ENCODE measurements at regions not wholly inside any gene's neighbourhood (a gene's known extent, or its start where the extent isn't known, plus 50 kb on each side); places are given as distances from the start of the nearest gene placed in this dataset.

DNA sequence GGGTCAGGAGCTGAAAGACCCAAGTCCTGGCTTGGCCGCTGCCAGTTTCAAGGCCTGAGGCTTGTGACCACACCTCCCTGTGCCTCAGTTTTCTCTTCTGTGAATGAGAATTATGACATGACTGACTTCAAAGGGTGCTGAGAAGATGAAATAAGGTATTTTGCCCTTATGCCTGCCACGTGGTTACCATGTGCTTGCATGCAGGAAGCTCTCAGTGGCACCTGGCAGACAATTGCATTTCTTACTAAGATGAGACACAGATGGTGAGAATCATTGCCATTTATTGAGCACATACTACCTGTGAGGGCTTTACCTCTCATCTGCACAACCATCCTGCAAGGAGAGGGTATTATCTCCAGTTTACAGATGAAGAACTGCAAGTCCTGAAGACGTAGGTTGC lies 69.8 kb downstream of the MRM1 start:
- Histone ChIP-seq H3K4me3 (no peak overlapping the region), H3K27ac (no peak overlapping the region), H3K9me3 (no peaks in the 10 kb centered on the region), H3K36me3 (no peaks in the 10 kb centered on the region), H3K27me3 (no peaks in the 10 kb centered on the region), H3K4me1 (no peaks in the 10 kb centered on the region)
- DNase-seq = no peak
- intact Hi-C loops (cut with DNase I) = no loop called here
- WGBS (ENCODE audit: insufficient coverage, low coverage, low lambda C conversion rate, missing lambda C conversion rate) = 82% methylated on average over 2 of the region's 3 CpGs
- TF ChIP-seq POLR2A (IDR thresholded peaks at IDR 0.05) = no peak
- TF ChIP-seq, protein P1, sequence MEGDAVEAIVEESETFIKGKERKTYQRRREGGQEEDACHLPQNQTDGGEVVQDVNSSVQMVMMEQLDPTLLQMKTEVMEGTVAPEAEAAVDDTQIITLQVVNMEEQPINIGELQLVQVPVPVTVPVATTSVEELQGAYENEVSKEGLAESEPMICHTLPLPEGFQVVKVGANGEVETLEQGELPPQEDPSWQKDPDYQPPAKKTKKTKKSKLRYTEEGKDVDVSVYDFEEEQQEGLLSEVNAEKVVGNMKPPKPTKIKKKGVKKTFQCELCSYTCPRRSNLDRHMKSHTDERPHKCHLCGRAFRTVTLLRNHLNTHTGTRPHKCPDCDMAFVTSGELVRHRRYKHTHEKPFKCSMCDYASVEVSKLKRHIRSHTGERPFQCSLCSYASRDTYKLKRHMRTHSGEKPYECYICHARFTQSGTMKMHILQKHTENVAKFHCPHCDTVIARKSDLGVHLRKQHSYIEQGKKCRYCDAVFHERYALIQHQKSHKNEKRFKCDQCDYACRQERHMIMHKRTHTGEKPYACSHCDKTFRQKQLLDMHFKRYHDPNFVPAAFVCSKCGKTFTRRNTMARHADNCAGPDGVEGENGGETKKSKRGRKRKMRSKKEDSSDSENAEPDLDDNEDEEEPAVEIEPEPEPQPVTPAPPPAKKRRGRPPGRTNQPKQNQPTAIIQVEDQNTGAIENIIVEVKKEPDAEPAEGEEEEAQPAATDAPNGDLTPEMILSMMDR (IDR thresholded peaks at IDR 0.05) = no peak
- no peak for ATAC-seq

DNA sequence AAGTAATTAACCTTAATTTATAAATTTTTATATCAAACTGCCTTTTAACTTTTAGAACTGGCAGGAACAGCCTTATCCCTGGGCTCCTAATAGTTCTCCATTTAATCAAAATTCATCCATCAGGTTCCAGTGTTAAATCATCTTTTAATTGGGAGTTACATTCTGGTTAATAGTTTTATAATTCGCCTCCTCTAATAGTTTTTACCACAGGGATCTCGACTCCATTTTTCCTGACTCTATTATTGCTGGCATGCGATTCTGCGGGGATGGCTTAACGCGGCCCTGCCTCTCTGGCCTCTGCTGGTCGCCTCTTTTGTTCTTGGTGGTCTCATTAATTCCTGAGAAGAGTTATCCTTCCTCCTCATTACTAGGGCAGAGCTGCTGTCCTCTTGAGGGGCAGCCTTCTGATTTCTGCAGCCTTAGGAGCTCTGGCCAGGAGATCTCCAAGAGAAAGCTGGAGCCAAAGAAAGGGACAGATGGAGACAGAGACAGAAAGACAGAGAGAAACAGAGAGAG lies 71.1 kb downstream of the MRM1 start:
- TF ChIP-seq, protein P1 (IDR thresholded peaks at IDR 0.05) = no peak
- no peak for TF ChIP-seq POLR2A (IDR thresholded peaks at IDR 0.05)
- no peaks in the 10 kb centered on the region for H3K27me3 ChIP-seq
- H3K9me3 ChIP-seq = no peaks in the 10 kb centered on the region
- ATAC-seq = no peak
- 76% methylated on average over 6 of the region's 7 CpGs for WGBS (ENCODE audit: insufficient coverage, low coverage, low lambda C conversion rate, missing lambda C conversion rate)
- intact Hi-C loops (cut with DNase I) = no loop called here
- no peak for DNase-seq
- no peak overlapping the region for H3K27ac ChIP-seq
- no peaks in the 10 kb centered on the region for H3K36me3 ChIP-seq
- no peaks in the 10 kb centered on the region for H3K4me1 ChIP-seq
- H3K4me3 ChIP-seq = no peak overlapping the region

DNA sequence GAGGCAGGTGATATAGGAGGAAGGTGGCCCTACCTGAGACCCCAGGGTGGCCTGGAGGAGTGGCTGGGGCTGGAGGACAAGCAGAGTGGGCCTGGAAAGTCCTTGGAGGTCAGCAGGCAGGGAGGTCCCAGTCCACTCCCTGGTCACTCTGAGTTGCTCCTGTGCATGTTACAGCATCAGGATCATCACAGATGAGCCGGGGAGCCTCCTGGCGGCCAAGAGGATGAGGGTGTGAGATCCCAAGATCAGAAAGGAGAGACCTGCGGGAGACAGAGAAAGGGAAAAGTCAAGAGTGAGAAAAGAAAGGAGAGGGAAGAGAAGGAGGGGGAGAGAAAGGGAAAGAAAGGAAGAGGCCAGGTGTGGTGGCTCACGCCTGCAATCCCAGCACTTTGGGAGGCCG lies 71.7 kb downstream of the MRM1 start:
- H3K27ac ChIP-seq = no peak overlapping the region
- no peak for TF ChIP-seq POLR2A (IDR thresholded peaks at IDR 0.05)
- TF ChIP-seq, protein P1 (IDR thresholded peaks at IDR 0.05) = no peak
- H3K9me3 ChIP-seq = no peaks in the 10 kb centered on the region
- intact Hi-C loops (cut with DNase I) = no loop called here
- no peaks in the 10 kb centered on the region for H3K36me3 ChIP-seq
- no peaks in the 10 kb centered on the region for H3K4me1 ChIP-seq
- no peak overlapping the region for H3K4me3 ChIP-seq
- 77% methylated on average over 3 of the region's 5 CpGs for WGBS (ENCODE audit: insufficient coverage, low coverage, low lambda C conversion rate, missing lambda C conversion rate)
- DNase-seq (no peak), ATAC-seq (no peak)
- H3K27me3 ChIP-seq = no peaks in the 10 kb centered on the region

DNA sequence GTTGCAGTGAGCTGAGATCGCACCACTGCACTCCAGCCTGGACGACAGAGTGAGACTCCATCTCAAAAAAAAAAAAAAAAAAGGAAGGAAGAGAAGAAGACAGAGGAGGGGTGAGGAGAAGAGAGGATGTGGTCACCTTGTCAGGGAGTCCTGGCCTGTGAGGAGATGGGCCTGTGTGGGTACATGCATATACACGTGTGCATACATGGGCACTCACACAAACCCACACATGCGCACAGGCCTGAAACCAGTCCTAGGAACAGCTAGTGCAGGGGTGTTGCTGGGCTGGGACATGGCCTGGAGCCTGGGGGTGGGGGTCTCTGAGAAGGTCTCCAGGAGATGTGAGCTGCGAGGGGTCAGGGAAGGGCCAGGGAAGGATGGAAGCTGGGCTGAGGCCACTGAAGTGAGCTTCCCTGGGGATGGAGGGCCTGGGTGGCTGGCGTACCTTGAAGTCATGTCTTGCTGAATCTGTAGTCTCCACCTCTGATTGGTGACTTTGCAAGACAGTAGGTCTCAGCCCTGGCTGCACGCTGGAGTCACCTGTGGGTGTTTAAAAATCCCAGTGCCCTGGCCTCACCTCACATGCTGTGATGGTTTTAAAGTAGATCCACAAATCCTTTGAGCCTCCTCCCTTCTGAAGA lies 72.4 kb downstream of the MRM1 start:
- intact Hi-C loops (cut with DNase I) = no loop called here
- no peaks in the 10 kb centered on the region for H3K36me3 ChIP-seq
- no peak for DNase-seq
- no peak for TF ChIP-seq POLR2A (IDR thresholded peaks at IDR 0.05)
- TF ChIP-seq, protein P1 (IDR thresholded peaks at IDR 0.05) = no peak
- no peaks in the 10 kb centered on the region for H3K9me3 ChIP-seq
- H3K27ac ChIP-seq = no peak overlapping the region
- no peak overlapping the region for H3K4me3 ChIP-seq
- no peaks in the 10 kb centered on the region for H3K4me1 ChIP-seq
- 72% methylated on average over 3 of the region's 7 CpGs for WGBS (ENCODE audit: insufficient coverage, low coverage, low lambda C conversion rate, missing lambda C conversion rate)
- peak in 1 of 4 donors; percentile 9 for ATAC-seq
- H3K27me3 ChIP-seq = no peaks in the 10 kb centered on the region

Measured in right lobe of liver (tissue), 6 donors.